ENCODE measurements at regions not wholly inside any gene's neighbourhood (a gene's known extent, or its start where the extent isn't known, plus 50 kb on each side); places are given as distances from the start of the nearest gene placed in this dataset.

- no peak for TF ChIP-seq CTCF (IDR thresholded peaks at IDR 0.05)
- no peak for TF ChIP-seq POLR2AphosphoS5 (IDR thresholded peaks at IDR 0.05; ENCODE audit: low read depth, low read length)
Measured at GRCh38 chr11:134781380-134781866, 369.4 kb upstream of the B3GAT1 start.

Data from Panc1 (cell line).